Astrocyte (in vitro differentiated cells and primary cell): ENCODE measurements at regions not wholly inside any gene's neighbourhood (a gene's known extent, or its start where the extent isn't known, plus 50 kb on each side); places are given as distances from the start of the nearest gene placed in this dataset.
"Not testable (repeated sequence)": the region's sequence is repeated elsewhere in the genome, so short reads cannot be mapped to it uniquely, and the experiment has no call there.

Source experiments
- DNase-seq: peaks from one replicate; pipeline ENCODE4 v3.0.0-alpha.2; 2010; ENCODE audit warnings: low read depth
- FAIRE-seq: peaks from 2 replicates; lab custom pipeline; 2011; peaks lifted over from hg19 to GRCh38; lab: Jason Lieb, UNC
- H2AFZ ChIP-seq: 2 replicates; pipeline ENCODE4 v1.6.0; 2012; ENCODE audit warnings: low read depth, low read length, inconsistent platforms
- H3K27ac ChIP-seq: 2 replicates; pipeline ENCODE4 v1.5.1; 2011; ENCODE audit warnings: low read depth, low read length, inconsistent platforms
- H3K27me3 ChIP-seq: 2 replicates; pipeline ENCODE4 v1.6.0; 2011; ENCODE audit warnings: low read length, inconsistent platforms; ENCODE audit not compliant: insufficient read depth
- H3K36me3 ChIP-seq: 2 replicates; pipeline ENCODE4 v1.5.1; 2011; ENCODE audit warnings: low read length, inconsistent platforms; ENCODE audit not compliant: insufficient read depth
- H3K4me1 ChIP-seq: 2 replicates; pipeline ENCODE4 v1.5.1; 2011; ENCODE audit warnings: low read length, inconsistent platforms; ENCODE audit not compliant: insufficient read depth
- H3K4me2 ChIP-seq: 2 replicates; pipeline ENCODE4 v1.6.0; 2012; ENCODE audit warnings: low read length, inconsistent platforms
- H3K4me3 ChIP-seq: 2 replicates; pipeline ENCODE4 v1.5.1; 2011; ENCODE audit warnings: low read depth, mild to moderate bottlenecking, low read length, inconsistent platforms; ENCODE audit not compliant: insufficient read depth
- H3K79me2 ChIP-seq: 2 replicates; pipeline ENCODE4 v1.6.0; 2012; ENCODE audit warnings: mild to moderate bottlenecking, low read length, inconsistent platforms; ENCODE audit not compliant: insufficient read depth
- H3K9ac ChIP-seq: 2 replicates; pipeline ENCODE4 v1.6.0; 2012; ENCODE audit warnings: mild to moderate bottlenecking, low read length, inconsistent platforms
- H3K9me3 ChIP-seq: 2 replicates; pipeline ENCODE4 v1.5.1; 2012; ENCODE audit warnings: low read depth, mild to moderate bottlenecking, low read length, inconsistent platforms; ENCODE audit not compliant: insufficient read depth
- H4K20me1 ChIP-seq: 2 replicates; pipeline ENCODE4 v1.6.0; 2012; ENCODE audit warnings: low read length, inconsistent platforms; ENCODE audit not compliant: insufficient read depth
- H3K27ac Mint-ChIP-seq: one replicate; pipeline ENCODE4 v1.8.0; 2021; ENCODE audit warnings: mild to moderate bottlenecking, mixed read lengths; ENCODE audit not compliant: unreplicated experiment
- H3K27me3 Mint-ChIP-seq: one replicate; pipeline ENCODE4 v1.8.0; 2021; ENCODE audit warnings: low read depth, mixed read lengths; ENCODE audit not compliant: unreplicated experiment
- H3K36me3 Mint-ChIP-seq: one replicate; pipeline ENCODE4 v1.8.0; 2021; ENCODE audit warnings: low read depth, mixed read lengths; ENCODE audit not compliant: unreplicated experiment
- H3K4me1 Mint-ChIP-seq: one replicate; pipeline ENCODE4 v1.8.0; 2021; ENCODE audit warnings: low read depth, mixed read lengths; ENCODE audit not compliant: unreplicated experiment
- H3K4me3 Mint-ChIP-seq: one replicate; pipeline ENCODE4 v1.8.0; 2021; ENCODE audit warnings: mild to moderate bottlenecking, moderate library complexity, mixed read lengths; ENCODE audit not compliant: unreplicated experiment
- H3K9me3 Mint-ChIP-seq: one replicate; pipeline ENCODE4 v1.8.0; 2021; ENCODE audit warnings: mild to moderate bottlenecking, mixed read lengths; ENCODE audit not compliant: unreplicated experiment
- EZH2 ChIP-seq: IDR thresholded peaks from 2 replicates; pipeline ENCODE4 v1.6.1; 2012; ENCODE audit warnings: mild to moderate bottlenecking, low read length, inconsistent platforms; ENCODE audit not compliant: insufficient read depth
- TF ChIP-seq, protein P1 (sequence below): IDR thresholded peaks from 2 replicates; pipeline ENCODE4 v1.5.1; 2011; ENCODE audit warnings: low read depth, mild to moderate bottlenecking, inconsistent platforms, low read length, moderate library complexity; ENCODE audit not compliant: insufficient read depth

DNA sequence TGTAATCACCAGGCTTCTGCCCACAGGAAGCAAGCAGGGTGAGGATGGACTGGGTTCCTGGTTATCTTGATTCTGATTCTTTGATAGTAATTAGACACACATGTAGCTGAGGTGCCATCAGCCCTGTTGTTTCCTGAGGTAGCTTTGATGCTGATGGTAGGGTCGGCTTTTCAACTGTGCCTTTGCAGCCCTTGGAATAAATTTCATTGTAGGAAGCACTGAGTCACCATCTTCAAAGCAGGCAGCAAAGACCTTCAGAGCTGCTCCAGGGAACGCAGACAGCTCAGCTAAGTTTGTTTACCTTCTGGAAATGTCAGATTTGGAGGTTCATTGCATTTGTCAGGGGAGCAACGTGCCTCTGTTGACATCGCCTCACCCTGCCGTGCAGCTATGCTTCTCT lies 135.4 kb downstream of the ASMT start:
- Histone ChIP-seq H3K4me2 (no peak overlapping the region), H3K4me1 (no peaks in the 10 kb centered on the region), H3K27ac (no peak overlapping the region), H3K9ac (no peak overlapping the region), H2AFZ (no peak overlapping the region), H3K79me2 (no peaks in the 10 kb centered on the region), H3K4me3 (no peak overlapping the region), H4K20me1 (no peaks in the 10 kb centered on the region), H3K36me3 (no peaks in the 10 kb centered on the region), H3K27me3 (no peaks in the 10 kb centered on the region), H3K9me3 (peaks cover 3% of the 10 kb centered on the region)
- Mint-ChIP-seq H3K36me3 (no peaks in the 10 kb centered on the region), H3K9me3 (peaks cover 8% of the 10 kb centered on the region), H3K27me3 (no peaks in the 10 kb centered on the region), H3K27ac (no peak overlapping the region), H3K4me1 (peaks cover 10% of the 10 kb centered on the region), H3K4me3 (no peak overlapping the region)
- DNase-seq (no peak), FAIRE-seq (no peak)
- no peak for TF ChIP-seq EZH2
- TF ChIP-seq, protein P1, sequence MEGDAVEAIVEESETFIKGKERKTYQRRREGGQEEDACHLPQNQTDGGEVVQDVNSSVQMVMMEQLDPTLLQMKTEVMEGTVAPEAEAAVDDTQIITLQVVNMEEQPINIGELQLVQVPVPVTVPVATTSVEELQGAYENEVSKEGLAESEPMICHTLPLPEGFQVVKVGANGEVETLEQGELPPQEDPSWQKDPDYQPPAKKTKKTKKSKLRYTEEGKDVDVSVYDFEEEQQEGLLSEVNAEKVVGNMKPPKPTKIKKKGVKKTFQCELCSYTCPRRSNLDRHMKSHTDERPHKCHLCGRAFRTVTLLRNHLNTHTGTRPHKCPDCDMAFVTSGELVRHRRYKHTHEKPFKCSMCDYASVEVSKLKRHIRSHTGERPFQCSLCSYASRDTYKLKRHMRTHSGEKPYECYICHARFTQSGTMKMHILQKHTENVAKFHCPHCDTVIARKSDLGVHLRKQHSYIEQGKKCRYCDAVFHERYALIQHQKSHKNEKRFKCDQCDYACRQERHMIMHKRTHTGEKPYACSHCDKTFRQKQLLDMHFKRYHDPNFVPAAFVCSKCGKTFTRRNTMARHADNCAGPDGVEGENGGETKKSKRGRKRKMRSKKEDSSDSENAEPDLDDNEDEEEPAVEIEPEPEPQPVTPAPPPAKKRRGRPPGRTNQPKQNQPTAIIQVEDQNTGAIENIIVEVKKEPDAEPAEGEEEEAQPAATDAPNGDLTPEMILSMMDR, result no peak

DNA sequence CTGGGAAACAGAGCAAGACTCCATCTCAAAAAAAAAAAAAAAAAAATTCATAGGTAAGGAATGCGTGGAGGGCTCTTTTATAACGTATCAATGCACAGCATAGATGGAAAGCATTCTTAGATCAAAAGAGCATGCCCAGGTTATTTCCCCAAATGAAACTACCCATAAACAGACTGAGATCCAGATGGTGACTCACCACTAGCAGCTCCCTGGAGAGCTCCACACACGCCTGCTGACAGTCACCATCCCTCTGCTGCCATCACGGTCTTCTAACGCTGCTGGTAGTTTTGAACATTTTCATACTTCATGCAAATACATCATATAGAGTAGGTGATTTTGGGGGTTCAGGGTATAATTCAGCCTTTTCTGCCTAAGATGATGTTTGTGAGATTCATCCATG lies 136.9 kb downstream of the ASMT start:
- no peaks in the 10 kb centered on the region for H3K79me2 ChIP-seq
- no peak overlapping the region for H3K27ac ChIP-seq
- no peaks in the 10 kb centered on the region for H3K36me3 Mint-ChIP-seq
- no peak overlapping the region for H3K27ac Mint-ChIP-seq
- H3K9me3 Mint-ChIP-seq, result peaks cover 9% of the 10 kb centered on the region
- no peak for TF ChIP-seq EZH2
- TF ChIP-seq, protein P1, result no peak
- H3K27me3 Mint-ChIP-seq, result no peaks in the 10 kb centered on the region
- H3K4me3 Mint-ChIP-seq, result no peak overlapping the region
- H3K4me3 ChIP-seq, result no peak overlapping the region
- DNase-seq (no peak), FAIRE-seq (no peak)
- H3K36me3 ChIP-seq, result no peaks in the 10 kb centered on the region
- no peaks in the 10 kb centered on the region for H4K20me1 ChIP-seq
- H2AFZ ChIP-seq, result no peak overlapping the region
- H3K4me1 ChIP-seq, result no peaks in the 10 kb centered on the region
- H3K9ac ChIP-seq, result no peak overlapping the region
- H3K4me1 Mint-ChIP-seq, result peaks cover 10% of the 10 kb centered on the region
- H3K9me3 ChIP-seq, result peaks cover 3% of the 10 kb centered on the region
- no peaks in the 10 kb centered on the region for H3K27me3 ChIP-seq
- no peak overlapping the region for H3K4me2 ChIP-seq

DNA sequence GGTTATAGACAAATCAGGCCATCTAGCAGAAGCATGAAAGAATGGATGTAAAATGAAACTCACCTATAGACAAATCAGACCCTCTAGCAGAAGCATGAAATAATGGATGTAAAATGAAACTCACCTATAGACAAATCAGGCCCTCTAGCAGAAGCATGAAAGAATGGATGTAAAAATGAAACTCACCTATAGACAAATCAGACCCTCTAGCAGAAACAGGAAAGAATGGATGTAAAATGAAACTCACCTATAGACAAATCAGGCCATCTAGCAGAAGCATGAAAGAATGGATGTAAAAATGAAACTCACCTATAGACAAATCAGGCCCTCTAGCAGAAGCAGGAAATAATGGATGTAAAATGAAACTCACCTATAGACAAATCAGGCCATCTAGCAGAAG lies 137.9 kb downstream of the ASMT start:
- H3K4me1 ChIP-seq, H3K4me3 Mint-ChIP-seq, H3K4me2 ChIP-seq, DNase-seq, H2AFZ ChIP-seq, H3K27me3 Mint-ChIP-seq, H4K20me1 ChIP-seq, H3K9ac ChIP-seq, H3K36me3 ChIP-seq, H3K36me3 Mint-ChIP-seq, FAIRE-seq, H3K27ac Mint-ChIP-seq, H3K79me2 ChIP-seq, H3K27ac ChIP-seq, H3K9me3 ChIP-seq, H3K4me3 ChIP-seq, H3K27me3 ChIP-seq: not testable (repeated sequence)
- Mint-ChIP-seq H3K4me1 (peaks cover 10% of the 10 kb centered on the region), H3K9me3 (peaks cover 12% of the 10 kb centered on the region)
